SK-N-SH (cell line): ENCODE measurements at regions not wholly inside any gene's neighbourhood (a gene's known extent, or its start where the extent isn't known, plus 50 kb on each side); places are given as distances from the start of the nearest gene placed in this dataset.

Source experiments
- CTCF ChIA-PET: fragments of 300-600, 350-600 bp; formaldehyde crosslinking; extraction: SDS; loops from one replicate; lab custom pipeline; 2021; lab: Yijun Ruan, JAX
- POLR2A ChIA-PET: fragments of 350-600 bp; sonication (Branson Sonifier 250); formaldehyde crosslinking; extraction: SDS; loops from one replicate; lab custom pipeline; 2020; ENCODE audit warnings: antibody characterized with exemption, inconsistent platforms; lab: Yijun Ruan, JAX
- DNase-seq: peaks from one replicate; pipeline ENCODE4 v3.0.0; 2012
- H2AFZ ChIP-seq: fragments of 200-600 bp; sonication (generic); 2 replicates; pipeline ENCODE4 v1.8.1; 2016; ENCODE audit warnings: antibody characterized with exemption, mild to moderate bottlenecking, low read depth
- H3F3A ChIP-seq: fragments of 200-600 bp; sonication (generic); replicated peaks from 2 replicates; pipeline ENCODE3; 2016; ENCODE audit warnings: antibody characterized with exemption, mild to moderate bottlenecking; ENCODE audit not compliant: insufficient read depth
- H3K27ac ChIP-seq, 2 experiments: fragments of 200-500 bp in 1 of 2; fragments of 200-600 bp in 1 of 2; sonication (Bioruptor generic) in 1 of 2; sonication (generic), shearing (Covaris generic) in 1 of 2; 2 replicates each; pipeline versions ENCODE4 v1.5.1 to v1.6.1; 2014 to 2016; ENCODE audit warnings: low read depth in 2 of 2, inconsistent platforms in 1 of 2, low read length in 1 of 2, mild to moderate bottlenecking in 1 of 2, mixed read lengths in 1 of 2
- H3K27me3 ChIP-seq: fragments of 200-600 bp; sonication (generic), shearing (Covaris generic); 2 replicates; pipeline ENCODE4 v1.6.1; 2016; ENCODE audit warnings: mixed run types; ENCODE audit not compliant: insufficient read depth
- H3K36me3 ChIP-seq, 2 experiments: fragments of 200-500 bp in 1 of 2; fragments of 200-600 bp in 1 of 2; sonication (Bioruptor generic) in 1 of 2; sonication (generic) in 1 of 2; replicated peaks in 1 of 2; 2 replicates each; pipeline versions ENCODE3 to v1.5.1; 2014 to 2016; ENCODE audit warnings: low read length in 1 of 2, mild to moderate bottlenecking in 1 of 2; ENCODE audit not compliant: insufficient read depth in 2 of 2, control insufficient read depth in 1 of 2
- H3K4me1 ChIP-seq, 2 experiments: fragments of 200-500 bp in 1 of 2; fragments of 200-600 bp in 1 of 2; sonication (Bioruptor generic) in 1 of 2; sonication (generic), shearing (Covaris generic) in 1 of 2; 2 replicates each; pipeline versions ENCODE4 v1.5.1 to v1.6.1; 2014 to 2016; ENCODE audit warnings: low read depth in 1 of 2, low read length in 1 of 2, mixed run types in 1 of 2; ENCODE audit not compliant: insufficient read depth in 2 of 2, control insufficient read depth in 1 of 2
- H3K4me2 ChIP-seq: fragments of 200-600 bp; sonication (generic), shearing (Covaris generic); 2 replicates; pipeline ENCODE4 v1.6.1; 2017; ENCODE audit warnings: mixed run types
- H3K4me3 ChIP-seq, 2 experiments: fragments of 200-500 bp in 1 of 2; fragments of 200-600 bp in 1 of 2; sonication (Bioruptor generic) in 1 of 2; sonication (generic), shearing (Covaris generic) in 1 of 2; 2 replicates each; pipeline versions ENCODE4 v1.5.1 to v1.8.1; 2014 to 2016; ENCODE audit warnings: low read depth in 2 of 2, inconsistent platforms in 1 of 2, low read length in 1 of 2, mild to moderate bottlenecking in 1 of 2, mixed read lengths in 1 of 2, moderate library complexity in 1 of 2
- H3K79me2 ChIP-seq: fragments of 200-600 bp; sonication (generic); 2 replicates; pipeline ENCODE4 v1.8.1; 2017; ENCODE audit warnings: mild to moderate bottlenecking; ENCODE audit not compliant: insufficient read depth
- H3K9ac ChIP-seq: fragments of 200-600 bp; sonication (generic); 2 replicates; pipeline ENCODE4 v1.6.1; 2017; ENCODE audit warnings: mixed run types
- H3K9me2 ChIP-seq: fragments of 200-600 bp; sonication (generic); 2 replicates; pipeline ENCODE4 v1.6.1; 2017; ENCODE audit warnings: mixed run types
- H3K9me3 ChIP-seq: fragments of 200-600 bp; sonication (generic); 2 replicates; pipeline ENCODE4 v1.6.1; 2017; ENCODE audit warnings: mixed run types, mild to moderate bottlenecking, moderate library complexity
- H4K20me1 ChIP-seq: fragments of 200-600 bp; sonication (generic); 2 replicates; pipeline ENCODE4 v1.6.1; 2017; ENCODE audit warnings: mild to moderate bottlenecking, mixed run types; ENCODE audit not compliant: insufficient read depth
- ELF1 ChIP-seq: IDR thresholded peaks from 2 replicates; pipeline ENCODE4 v1.4.0; 2012
- FOSL2 ChIP-seq: IDR thresholded peaks from 2 replicates; pipeline ENCODE4 v1.4.0; 2012; ENCODE audit warnings: low read depth, mild to moderate bottlenecking, moderate library complexity, borderline replicate concordance
- GABPA ChIP-seq: IDR thresholded peaks from 2 replicates; pipeline ENCODE4 v1.4.0; 2012; ENCODE audit warnings: low read depth, mild to moderate bottlenecking
- GATA2 ChIP-seq: sonication (generic); formaldehyde crosslinking; IDR thresholded peaks from 2 replicates; pipeline ENCODE4 v1.5.0; 2020; ENCODE audit warnings: mild to moderate bottlenecking, missing genetic modification reagents
- MEF2A ChIP-seq: IDR thresholded peaks from 2 replicates; pipeline ENCODE4 v1.4.0; 2012; ENCODE audit warnings: low read depth, borderline replicate concordance
- MXI1 ChIP-seq: IDR thresholded peaks from 2 replicates; pipeline ENCODE4 v1.6.1; 2012; ENCODE audit warnings: mild to moderate bottlenecking, low read depth, low read length, improper control_type of control experiment
- NRF1 ChIP-seq: IDR thresholded peaks from 2 replicates; pipeline ENCODE4 v1.6.1; 2012; ENCODE audit warnings: low read depth, mild to moderate bottlenecking, low read length
- POLR2AphosphoS5 ChIP-seq: IDR thresholded peaks from 2 replicates; pipeline ENCODE4 v1.6.1; 2012; ENCODE audit warnings: low read depth, low read length
- RAD21 ChIP-seq: IDR thresholded peaks from 2 replicates; pipeline ENCODE4 v1.6.1; 2012; ENCODE audit warnings: mild to moderate bottlenecking, low read length
- RCOR1 ChIP-seq: fragments of 150-350 bp; IDR thresholded peaks from 2 replicates; pipeline ENCODE4 v1.6.1; 2017; ENCODE audit warnings: antibody characterized with exemption, low read length
- RFX5 ChIP-seq: IDR thresholded peaks from 2 replicates; pipeline ENCODE4 v1.6.1; 2012; ENCODE audit warnings: mild to moderate bottlenecking, improper control_type of control experiment, low read length
- SIN3A ChIP-seq: IDR thresholded peaks from 2 replicates; pipeline ENCODE4 v1.6.1; 2012; ENCODE audit warnings: low read depth, mild to moderate bottlenecking, low read length, moderate library complexity, borderline replicate concordance
- SMC3 ChIP-seq: IDR thresholded peaks from 2 replicates; pipeline ENCODE4 v1.6.1; 2012; ENCODE audit warnings: low read depth, low read length, improper control_type of control experiment
- TCF12 ChIP-seq: IDR thresholded peaks from 2 replicates; pipeline ENCODE4 v1.4.0; 2012
- WGBS: methylation state at CpG from one replicate; pipeline ENCODE4 v1.1.6; 2017; ENCODE audit warnings: low lambda C conversion rate; 5-methylcytosine and 5-hydroxymethylcytosine counted together
- TF ChIP-seq, protein P1 (sequence below): IDR thresholded peaks from 2 replicates; pipeline ENCODE4 v1.4.0; 2012; ENCODE audit warnings: low read depth, borderline replicate concordance
- TF ChIP-seq, protein P2 (sequence below): fragments of 150-350 bp; IDR thresholded peaks from 2 replicates; pipeline ENCODE4 v1.6.1; 2016; ENCODE audit warnings: mild to moderate bottlenecking, low read depth, low read length
- TF ChIP-seq, protein P3 (sequence below): IDR thresholded peaks from 2 replicates; pipeline ENCODE4 v1.4.0; 2012; ENCODE audit warnings: low read depth

DNA sequence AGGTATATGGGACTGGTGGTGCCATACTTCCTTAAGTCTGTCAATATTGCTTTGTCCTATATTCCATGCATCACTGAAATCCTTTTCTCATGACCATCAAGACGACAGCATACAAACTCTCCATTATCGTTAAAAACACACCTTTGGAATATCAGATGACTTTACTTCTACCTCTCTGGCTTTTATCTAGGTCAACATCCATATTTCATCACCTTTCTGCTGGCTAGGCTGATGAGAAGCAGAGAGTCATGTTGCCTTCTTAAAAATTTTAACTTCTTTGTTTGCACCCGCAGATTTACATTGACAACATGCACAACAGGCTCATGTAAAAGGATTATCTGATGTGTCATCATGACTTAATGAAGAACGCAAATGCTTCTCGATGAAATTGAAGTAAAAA lies 771.4 kb downstream of the OLFM4 start:
- Histone ChIP-seq H3K4me2 (no peak overlapping the region), H4K20me1 (no peaks in the 10 kb centered on the region), H3K79me2 (no peaks in the 10 kb centered on the region), H3K9ac (no peak overlapping the region), H3K4me1 (no peaks in the 10 kb centered on the region), H3K4me3 (no peak overlapping the region), H3K27ac (no peak overlapping the region), H3K9me2 (no peaks in the 10 kb centered on the region), H3K36me3 (no peaks in the 10 kb centered on the region), H3K9me3 (no peaks in the 10 kb centered on the region), H2AFZ (no peak overlapping the region), H3F3A (no peaks in the 10 kb centered on the region), H3K27me3 (no peaks in the 10 kb centered on the region)
- ChIA-PET POLR2A (no interaction called here), CTCF (no interaction called here)
- TF ChIP-seq SMC3 (no peak), NRF1 (no peak), RAD21 (no peak), GATA2 (no peak), MXI1 (no peak), POLR2AphosphoS5 (no peak)
- TF ChIP-seq, protein P1, sequence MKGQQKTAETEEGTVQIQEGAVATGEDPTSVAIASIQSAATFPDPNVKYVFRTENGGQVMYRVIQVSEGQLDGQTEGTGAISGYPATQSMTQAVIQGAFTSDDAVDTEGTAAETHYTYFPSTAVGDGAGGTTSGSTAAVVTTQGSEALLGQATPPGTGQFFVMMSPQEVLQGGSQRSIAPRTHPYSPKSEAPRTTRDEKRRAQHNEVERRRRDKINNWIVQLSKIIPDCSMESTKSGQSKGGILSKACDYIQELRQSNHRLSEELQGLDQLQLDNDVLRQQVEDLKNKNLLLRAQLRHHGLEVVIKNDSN: no peak
- TF ChIP-seq, protein P2, sequence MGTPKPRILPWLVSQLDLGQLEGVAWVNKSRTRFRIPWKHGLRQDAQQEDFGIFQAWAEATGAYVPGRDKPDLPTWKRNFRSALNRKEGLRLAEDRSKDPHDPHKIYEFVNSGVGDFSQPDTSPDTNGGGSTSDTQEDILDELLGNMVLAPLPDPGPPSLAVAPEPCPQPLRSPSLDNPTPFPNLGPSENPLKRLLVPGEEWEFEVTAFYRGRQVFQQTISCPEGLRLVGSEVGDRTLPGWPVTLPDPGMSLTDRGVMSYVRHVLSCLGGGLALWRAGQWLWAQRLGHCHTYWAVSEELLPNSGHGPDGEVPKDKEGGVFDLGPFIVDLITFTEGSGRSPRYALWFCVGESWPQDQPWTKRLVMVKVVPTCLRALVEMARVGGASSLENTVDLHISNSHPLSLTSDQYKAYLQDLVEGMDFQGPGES: no peak
- no peak for DNase-seq
- WGBS: 8% methylated on average over 5 of the region's 5 CpGs

DNA sequence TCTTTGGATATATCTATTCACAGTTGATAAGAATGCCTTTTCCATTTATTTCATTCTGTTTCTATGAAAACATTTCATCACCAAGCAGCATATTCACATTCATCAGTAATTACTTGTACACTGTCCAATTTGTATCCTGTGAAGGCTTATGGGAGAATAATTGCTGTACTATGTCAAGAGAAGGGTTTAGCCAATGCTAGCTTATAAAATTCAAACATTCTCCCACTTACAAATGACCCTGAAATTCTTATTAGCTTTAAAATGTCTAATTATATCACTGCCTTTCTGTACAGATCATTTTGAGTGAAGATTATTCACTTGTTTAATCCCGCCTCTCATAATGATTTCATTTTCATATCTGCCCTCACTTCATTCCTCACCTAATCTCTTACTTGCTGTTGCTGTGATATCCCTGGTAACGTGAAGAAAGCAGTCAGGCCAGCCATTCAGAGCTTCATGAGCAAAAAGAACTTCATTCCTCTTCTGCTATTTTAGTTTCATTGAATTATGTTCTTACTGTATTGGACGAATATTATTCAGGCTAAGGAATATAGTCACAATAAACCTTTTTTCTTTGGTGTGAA lies 778.7 kb downstream of the OLFM4 start:
- Histone ChIP-seq H3F3A (no peaks in the 10 kb centered on the region), H3K27ac (no peak overlapping the region), H3K9me3 (no peaks in the 10 kb centered on the region), H3K27me3 (no peaks in the 10 kb centered on the region), H3K36me3 (no peaks in the 10 kb centered on the region), H4K20me1 (no peaks in the 10 kb centered on the region), H3K4me1 (no peaks in the 10 kb centered on the region), H3K4me2 (no peak overlapping the region), H2AFZ (no peak overlapping the region), H3K79me2 (no peaks in the 10 kb centered on the region)
- DNase-seq: no peak
- 20% methylated on average over 3 of the region's 3 CpGs for WGBS
- CTCF ChIA-PET: interaction anchor here (1.0 to 1.4 kb wide), 2 partner anchors 13 to 25 kb away, joined by 3 to 4 read pairs; no protein-coding TSS in a partner anchor
- TF ChIP-seq, protein P1: no peak
- TF ChIP-seq MEF2A: no peak
- TF ChIP-seq, protein P3, sequence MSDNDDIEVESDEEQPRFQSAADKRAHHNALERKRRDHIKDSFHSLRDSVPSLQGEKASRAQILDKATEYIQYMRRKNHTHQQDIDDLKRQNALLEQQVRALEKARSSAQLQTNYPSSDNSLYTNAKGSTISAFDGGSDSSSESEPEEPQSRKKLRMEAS: no peak
- no peak for TF ChIP-seq RFX5
- TF ChIP-seq TCF12: no peak
- TF ChIP-seq SIN3A: no peak
- TF ChIP-seq GABPA: no peak
- no peak for TF ChIP-seq ELF1
- TF ChIP-seq FOSL2: no peak
- no peak for TF ChIP-seq RCOR1
- no peak for TF ChIP-seq SMC3
- TF ChIP-seq, all 33 proteins: peak for 0
- POLR2A ChIA-PET: no interaction called here
- H3K4me3 ChIP-seq: no peak overlapping the region
- no peaks in the 10 kb centered on the region for H3K9me2 ChIP-seq
- no peak overlapping the region for H3K9ac ChIP-seq
